SH-SY5Y (cell line): ENCODE measurements at regions not wholly inside any gene's neighbourhood (a gene's known extent, or its start where the extent isn't known, plus 50 kb on each side); places are given as distances from the start of the nearest gene placed in this dataset.

ENCODE experiments used
- GATA2 ChIP-seq: IDR thresholded peaks from 2 replicates; pipeline ENCODE4 v1.6.1; 2011; ENCODE audit warnings: mild to moderate bottlenecking, low read depth, low read length
- GATA3 ChIP-seq: IDR thresholded peaks from 2 replicates; pipeline ENCODE4 v1.6.1; 2011; ENCODE audit warnings: low read depth, mild to moderate bottlenecking, low read length, moderate library complexity

- TF ChIP-seq GATA3 (no peak), GATA2 (no peak)
These were observed 1169.4 kb downstream of the GALC start for GRCh38 chr14:86823581-86823980.
